ENCODE measurements at regions not wholly inside any gene's neighbourhood (a gene's known extent, or its start where the extent isn't known, plus 50 kb on each side); places are given as distances from the start of the nearest gene placed in this dataset.

- TF ChIP-seq CTCF (conservative IDR thresholded peaks at IDR 0.05; ENCODE audit: low read depth, low read length) (no peak), POLR2A (IDR thresholded peaks at IDR 0.05; ENCODE audit: low read depth, low read length) (no peak)
Measured at GRCh38 chrX:9269134-9269533, 195.7 kb upstream of the TBL1X start.

Measured in IMR-90 (cell line).